ENCODE measurements at regions not wholly inside any gene's neighbourhood (a gene's known extent, or its start where the extent isn't known, plus 50 kb on each side); places are given as distances from the start of the nearest gene placed in this dataset.

DNA sequence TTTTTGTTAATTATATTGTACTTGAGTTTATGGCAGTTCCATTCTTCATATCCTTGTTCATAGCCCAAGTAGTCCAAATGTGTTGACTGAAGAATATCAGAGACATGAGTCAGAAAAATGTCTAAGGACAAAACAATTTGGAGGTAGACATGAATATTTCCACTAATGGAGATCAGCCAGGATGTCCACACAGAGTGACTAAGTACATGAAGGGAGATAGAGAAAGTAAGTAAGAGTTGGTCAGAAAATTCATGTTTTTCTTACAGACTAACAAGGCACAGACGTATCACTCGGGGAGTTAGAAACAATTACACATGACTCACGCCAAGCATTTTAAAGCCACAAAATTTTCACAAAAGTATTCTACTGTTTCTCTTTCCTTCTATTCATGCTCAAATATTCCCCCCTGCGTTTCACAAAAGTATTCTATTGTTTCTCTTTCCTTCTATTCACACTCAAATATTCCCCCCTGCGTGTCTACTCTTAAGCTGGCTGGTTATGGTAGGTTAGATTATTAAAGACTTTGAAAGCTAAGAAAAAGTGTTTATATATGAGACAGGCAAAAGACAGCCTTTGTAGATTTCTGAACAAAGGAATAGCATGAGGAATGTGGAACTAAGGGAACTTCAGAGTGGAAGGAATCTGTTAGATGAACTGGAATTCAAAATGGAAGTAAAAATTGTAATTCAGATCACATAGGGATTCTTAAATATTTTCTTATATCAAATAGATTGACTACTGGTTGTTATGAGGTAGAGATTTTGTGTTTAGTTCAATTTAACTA is 648.7 kb upstream of the CCDC54 start:
- TF ChIP-seq, protein P1, sequence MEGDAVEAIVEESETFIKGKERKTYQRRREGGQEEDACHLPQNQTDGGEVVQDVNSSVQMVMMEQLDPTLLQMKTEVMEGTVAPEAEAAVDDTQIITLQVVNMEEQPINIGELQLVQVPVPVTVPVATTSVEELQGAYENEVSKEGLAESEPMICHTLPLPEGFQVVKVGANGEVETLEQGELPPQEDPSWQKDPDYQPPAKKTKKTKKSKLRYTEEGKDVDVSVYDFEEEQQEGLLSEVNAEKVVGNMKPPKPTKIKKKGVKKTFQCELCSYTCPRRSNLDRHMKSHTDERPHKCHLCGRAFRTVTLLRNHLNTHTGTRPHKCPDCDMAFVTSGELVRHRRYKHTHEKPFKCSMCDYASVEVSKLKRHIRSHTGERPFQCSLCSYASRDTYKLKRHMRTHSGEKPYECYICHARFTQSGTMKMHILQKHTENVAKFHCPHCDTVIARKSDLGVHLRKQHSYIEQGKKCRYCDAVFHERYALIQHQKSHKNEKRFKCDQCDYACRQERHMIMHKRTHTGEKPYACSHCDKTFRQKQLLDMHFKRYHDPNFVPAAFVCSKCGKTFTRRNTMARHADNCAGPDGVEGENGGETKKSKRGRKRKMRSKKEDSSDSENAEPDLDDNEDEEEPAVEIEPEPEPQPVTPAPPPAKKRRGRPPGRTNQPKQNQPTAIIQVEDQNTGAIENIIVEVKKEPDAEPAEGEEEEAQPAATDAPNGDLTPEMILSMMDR (IDR thresholded peaks at IDR 0.05) = no peak
- TF ChIP-seq POLR2A (IDR thresholded peaks at IDR 0.05) = no peak
